ENCODE measurements at regions not wholly inside any gene's neighbourhood (a gene's known extent, or its start where the extent isn't known, plus 50 kb on each side); places are given as distances from the start of the nearest gene placed in this dataset.
A peak's percentile ranks its signal among the peaks of the same experiment; 100 is the strongest.

DNA sequence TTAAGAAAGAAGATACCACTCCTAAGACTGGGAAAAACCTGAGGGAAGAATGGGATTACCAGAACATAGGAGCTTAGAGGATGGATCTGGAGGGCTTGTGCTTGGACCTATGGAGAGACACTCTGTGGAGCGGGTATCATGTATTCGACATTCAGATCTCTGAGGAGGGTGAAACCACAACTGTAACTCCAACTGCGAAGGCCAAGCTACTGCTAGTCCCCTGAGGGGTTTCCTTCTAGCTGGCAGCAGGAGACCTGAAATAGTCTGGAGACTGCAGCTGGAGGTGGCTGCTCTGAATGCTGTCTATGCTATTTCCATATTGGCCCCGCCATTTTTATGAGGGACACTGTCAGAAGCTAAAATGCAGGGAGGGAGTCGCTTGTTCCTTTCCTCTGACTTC lies 462.3 kb downstream of the PTPRC start:
- H3K4me3 ChIP-seq (ENCODE audit: low read depth in 1 of 2, low read length in 2 of 2), result no peak overlapping the region
- peak; percentile 80 for DNase-seq
- H3K36me3 ChIP-seq (ENCODE audit: insufficient read depth, low read length), result no peaks in the 10 kb centered on the region
- peaks cover 8% of the 10 kb centered on the region for H3K9me3 ChIP-seq (ENCODE audit: insufficient read depth, low read length, severe bottlenecking)
- peak overlapping the region; percentile 1 for H3K4me2 ChIP-seq (ENCODE audit: insufficient read depth, low read length)
- peaks cover 44% of the 10 kb centered on the region for H3K4me1 ChIP-seq (ENCODE audit: insufficient read depth, low read length)
- H4K20me1 ChIP-seq (ENCODE audit: insufficient read depth, low read length), result no peaks in the 10 kb centered on the region
- ATAC-seq (ENCODE audit: insufficient read depth, low read depth), result peak; percentile 93
- no peaks in the 10 kb centered on the region for H3K27me3 ChIP-seq (ENCODE audit: insufficient read depth, low read length, poor library complexity)
- peak overlapping the region; percentile 3; the same call in 1 of the 2 replicates for H2AFZ ChIP-seq (ENCODE audit: low read depth, low read length)
- peak overlapping the region; percentile 71 for H3K27ac ChIP-seq (ENCODE audit: low read length)
- H3K9ac ChIP-seq (ENCODE audit: low read depth, low read length), result peak overlapping the region; percentile 12; the same call in 1 of the 2 replicates
- TF ChIP-seq EZH2 (IDR thresholded peaks at IDR 0.05; ENCODE audit: borderline replicate concordance, low read depth, low read length, severe bottlenecking), result no peak
- TF ChIP-seq, protein P1, sequence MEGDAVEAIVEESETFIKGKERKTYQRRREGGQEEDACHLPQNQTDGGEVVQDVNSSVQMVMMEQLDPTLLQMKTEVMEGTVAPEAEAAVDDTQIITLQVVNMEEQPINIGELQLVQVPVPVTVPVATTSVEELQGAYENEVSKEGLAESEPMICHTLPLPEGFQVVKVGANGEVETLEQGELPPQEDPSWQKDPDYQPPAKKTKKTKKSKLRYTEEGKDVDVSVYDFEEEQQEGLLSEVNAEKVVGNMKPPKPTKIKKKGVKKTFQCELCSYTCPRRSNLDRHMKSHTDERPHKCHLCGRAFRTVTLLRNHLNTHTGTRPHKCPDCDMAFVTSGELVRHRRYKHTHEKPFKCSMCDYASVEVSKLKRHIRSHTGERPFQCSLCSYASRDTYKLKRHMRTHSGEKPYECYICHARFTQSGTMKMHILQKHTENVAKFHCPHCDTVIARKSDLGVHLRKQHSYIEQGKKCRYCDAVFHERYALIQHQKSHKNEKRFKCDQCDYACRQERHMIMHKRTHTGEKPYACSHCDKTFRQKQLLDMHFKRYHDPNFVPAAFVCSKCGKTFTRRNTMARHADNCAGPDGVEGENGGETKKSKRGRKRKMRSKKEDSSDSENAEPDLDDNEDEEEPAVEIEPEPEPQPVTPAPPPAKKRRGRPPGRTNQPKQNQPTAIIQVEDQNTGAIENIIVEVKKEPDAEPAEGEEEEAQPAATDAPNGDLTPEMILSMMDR (IDR thresholded peaks at IDR 0.05; ENCODE audit: borderline replicate concordance, extremely low read depth, low read length, poor library complexity, severe bottlenecking), result no peak
- no peaks in the 10 kb centered on the region for H3K79me2 ChIP-seq (ENCODE audit: insufficient read depth, low read length)

DNA sequence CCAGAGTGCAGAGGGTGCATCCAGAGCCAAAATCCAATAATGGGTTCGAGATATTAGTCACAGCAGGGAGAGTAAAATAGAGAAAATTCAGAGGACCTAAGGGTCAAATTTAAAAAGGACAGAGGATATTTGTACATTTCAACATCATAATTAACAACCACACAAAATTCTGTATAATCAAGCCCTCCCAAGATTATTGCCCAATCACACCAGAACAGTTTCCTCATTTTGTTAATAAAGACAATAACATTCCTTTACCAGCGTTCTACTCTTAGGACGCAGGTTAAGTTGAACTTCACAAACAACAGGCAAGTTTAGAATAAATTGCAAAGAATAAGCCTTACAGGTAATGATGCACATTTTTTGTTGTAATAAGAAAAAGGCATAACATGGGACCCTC lies 462.8 kb downstream of the PTPRC start:
- 0 out of 2 replicates have a peak overlapping the region, but pooled peaks have one; percentile 3 for H2AFZ ChIP-seq (ENCODE audit: low read depth, low read length)
- no peak for DNase-seq
- no peak for TF ChIP-seq EZH2 (IDR thresholded peaks at IDR 0.05; ENCODE audit: borderline replicate concordance, low read depth, low read length, severe bottlenecking)
- TF ChIP-seq, protein P1 (IDR thresholded peaks at IDR 0.05; ENCODE audit: borderline replicate concordance, extremely low read depth, low read length, poor library complexity, severe bottlenecking), result no peak
- peaks cover 39% of the 10 kb centered on the region for H3K4me1 ChIP-seq (ENCODE audit: insufficient read depth, low read length)
- H4K20me1 ChIP-seq (ENCODE audit: insufficient read depth, low read length), result no peaks in the 10 kb centered on the region
- no peaks in the 10 kb centered on the region for H3K27me3 ChIP-seq (ENCODE audit: insufficient read depth, low read length, poor library complexity)
- peak overlapping the region; percentile 1 for H3K4me2 ChIP-seq (ENCODE audit: insufficient read depth, low read length)
- H3K9ac ChIP-seq (ENCODE audit: low read depth, low read length), result peak overlapping the region; percentile 12; the same call in 1 of the 2 replicates
- H3K4me3 ChIP-seq (ENCODE audit: low read depth in 1 of 2, low read length in 2 of 2), result no peak overlapping the region
- no peaks in the 10 kb centered on the region for H3K36me3 ChIP-seq (ENCODE audit: insufficient read depth, low read length)
- H3K79me2 ChIP-seq (ENCODE audit: insufficient read depth, low read length), result no peaks in the 10 kb centered on the region
- ATAC-seq (ENCODE audit: insufficient read depth, low read depth), result no peak
- H3K27ac ChIP-seq (ENCODE audit: low read length), result peak overlapping the region; percentile 71
- H3K9me3 ChIP-seq (ENCODE audit: insufficient read depth, low read length, severe bottlenecking), result peaks cover 13% of the 10 kb centered on the region

DNA sequence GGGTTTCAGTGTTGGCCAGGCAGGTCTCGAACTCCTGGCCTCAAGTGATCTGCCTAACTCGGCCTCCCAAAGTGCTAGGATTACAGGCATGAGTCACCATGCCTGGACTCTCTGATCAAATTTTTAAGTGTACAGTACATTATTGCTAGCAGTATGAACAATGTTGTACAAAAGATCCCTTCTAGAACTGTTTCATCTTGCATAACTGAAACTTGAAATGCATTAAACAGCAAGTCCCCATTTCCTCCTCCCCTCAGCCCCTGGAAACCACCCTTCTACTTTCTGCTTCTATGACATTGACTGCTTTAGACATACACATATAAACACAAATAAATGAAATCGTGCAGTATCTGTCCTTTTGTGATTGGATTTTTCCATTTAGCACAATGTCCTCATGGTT lies 463.4 kb downstream of the PTPRC start:
- Histone ChIP-seq H2AFZ (ENCODE audit: low read depth, low read length) (no peak overlapping the region), H3K79me2 (ENCODE audit: insufficient read depth, low read length) (no peaks in the 10 kb centered on the region), H3K9ac (ENCODE audit: low read depth, low read length) (no peak overlapping the region), H3K27me3 (ENCODE audit: insufficient read depth, low read length, poor library complexity) (no peaks in the 10 kb centered on the region), H3K4me2 (ENCODE audit: insufficient read depth, low read length) (no peak overlapping the region), H3K27ac (ENCODE audit: low read length) (peak overlapping the region; percentile 71), H3K4me3 (ENCODE audit: low read depth in 1 of 2, low read length in 2 of 2) (no peak overlapping the region), H3K4me1 (ENCODE audit: insufficient read depth, low read length) (peaks cover 38% of the 10 kb centered on the region), H4K20me1 (ENCODE audit: insufficient read depth, low read length) (no peaks in the 10 kb centered on the region), H3K36me3 (ENCODE audit: insufficient read depth, low read length) (no peaks in the 10 kb centered on the region), H3K9me3 (ENCODE audit: insufficient read depth, low read length, severe bottlenecking) (peaks cover 13% of the 10 kb centered on the region)
- ATAC-seq (ENCODE audit: insufficient read depth, low read depth) (no peak), DNase-seq (no peak)
- no peak for TF ChIP-seq EZH2 (IDR thresholded peaks at IDR 0.05; ENCODE audit: borderline replicate concordance, low read depth, low read length, severe bottlenecking)
- TF ChIP-seq, protein P1 (IDR thresholded peaks at IDR 0.05; ENCODE audit: borderline replicate concordance, extremely low read depth, low read length, poor library complexity, severe bottlenecking), result no peak

All from DND-41 (cell line).